ENCODE measurements at regions not wholly inside any gene's neighbourhood (a gene's known extent, or its start where the extent isn't known, plus 50 kb on each side); places are given as distances from the start of the nearest gene placed in this dataset.

GRCh38 chr9:75589497-75589896 is 301.0 kb upstream of the PCSK5 start:
- DNase-seq (ENCODE audit: low spot score): no peak
- Histone ChIP-seq H3F3A (replicated peaks; ENCODE audit: low read depth) (no peaks in the 10 kb centered on the region), H3K9me2 (ENCODE audit: insufficient read depth) (peaks cover 18% of the 10 kb centered on the region), H3K4me1 (ENCODE audit: insufficient read depth) (no peaks in the 10 kb centered on the region), H3K27me3 (ENCODE audit: insufficient read depth) (no peaks in the 10 kb centered on the region), H2AFZ (no peak overlapping the region), H3K4me3 (no peak overlapping the region), H3K79me2 (replicated peaks; ENCODE audit: insufficient read depth) (no peaks in the 10 kb centered on the region), H3K36me3 (ENCODE audit: insufficient read depth) (no peaks in the 10 kb centered on the region), H3K4me2 (no peak overlapping the region), H4K20me1 (replicated peaks; ENCODE audit: insufficient read depth) (no peaks in the 10 kb centered on the region), H3K27ac (ENCODE audit: low read depth) (no peak overlapping the region)
- TF ChIP-seq, protein P1, sequence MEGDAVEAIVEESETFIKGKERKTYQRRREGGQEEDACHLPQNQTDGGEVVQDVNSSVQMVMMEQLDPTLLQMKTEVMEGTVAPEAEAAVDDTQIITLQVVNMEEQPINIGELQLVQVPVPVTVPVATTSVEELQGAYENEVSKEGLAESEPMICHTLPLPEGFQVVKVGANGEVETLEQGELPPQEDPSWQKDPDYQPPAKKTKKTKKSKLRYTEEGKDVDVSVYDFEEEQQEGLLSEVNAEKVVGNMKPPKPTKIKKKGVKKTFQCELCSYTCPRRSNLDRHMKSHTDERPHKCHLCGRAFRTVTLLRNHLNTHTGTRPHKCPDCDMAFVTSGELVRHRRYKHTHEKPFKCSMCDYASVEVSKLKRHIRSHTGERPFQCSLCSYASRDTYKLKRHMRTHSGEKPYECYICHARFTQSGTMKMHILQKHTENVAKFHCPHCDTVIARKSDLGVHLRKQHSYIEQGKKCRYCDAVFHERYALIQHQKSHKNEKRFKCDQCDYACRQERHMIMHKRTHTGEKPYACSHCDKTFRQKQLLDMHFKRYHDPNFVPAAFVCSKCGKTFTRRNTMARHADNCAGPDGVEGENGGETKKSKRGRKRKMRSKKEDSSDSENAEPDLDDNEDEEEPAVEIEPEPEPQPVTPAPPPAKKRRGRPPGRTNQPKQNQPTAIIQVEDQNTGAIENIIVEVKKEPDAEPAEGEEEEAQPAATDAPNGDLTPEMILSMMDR (conservative IDR thresholded peaks at IDR 0.05; ENCODE audit: low read depth in 2 of 2): no peak
- TF ChIP-seq NANOG (IDR thresholded peaks at IDR 0.05; ENCODE audit: borderline replicate concordance): no peak
- TF ChIP-seq, protein P2, sequence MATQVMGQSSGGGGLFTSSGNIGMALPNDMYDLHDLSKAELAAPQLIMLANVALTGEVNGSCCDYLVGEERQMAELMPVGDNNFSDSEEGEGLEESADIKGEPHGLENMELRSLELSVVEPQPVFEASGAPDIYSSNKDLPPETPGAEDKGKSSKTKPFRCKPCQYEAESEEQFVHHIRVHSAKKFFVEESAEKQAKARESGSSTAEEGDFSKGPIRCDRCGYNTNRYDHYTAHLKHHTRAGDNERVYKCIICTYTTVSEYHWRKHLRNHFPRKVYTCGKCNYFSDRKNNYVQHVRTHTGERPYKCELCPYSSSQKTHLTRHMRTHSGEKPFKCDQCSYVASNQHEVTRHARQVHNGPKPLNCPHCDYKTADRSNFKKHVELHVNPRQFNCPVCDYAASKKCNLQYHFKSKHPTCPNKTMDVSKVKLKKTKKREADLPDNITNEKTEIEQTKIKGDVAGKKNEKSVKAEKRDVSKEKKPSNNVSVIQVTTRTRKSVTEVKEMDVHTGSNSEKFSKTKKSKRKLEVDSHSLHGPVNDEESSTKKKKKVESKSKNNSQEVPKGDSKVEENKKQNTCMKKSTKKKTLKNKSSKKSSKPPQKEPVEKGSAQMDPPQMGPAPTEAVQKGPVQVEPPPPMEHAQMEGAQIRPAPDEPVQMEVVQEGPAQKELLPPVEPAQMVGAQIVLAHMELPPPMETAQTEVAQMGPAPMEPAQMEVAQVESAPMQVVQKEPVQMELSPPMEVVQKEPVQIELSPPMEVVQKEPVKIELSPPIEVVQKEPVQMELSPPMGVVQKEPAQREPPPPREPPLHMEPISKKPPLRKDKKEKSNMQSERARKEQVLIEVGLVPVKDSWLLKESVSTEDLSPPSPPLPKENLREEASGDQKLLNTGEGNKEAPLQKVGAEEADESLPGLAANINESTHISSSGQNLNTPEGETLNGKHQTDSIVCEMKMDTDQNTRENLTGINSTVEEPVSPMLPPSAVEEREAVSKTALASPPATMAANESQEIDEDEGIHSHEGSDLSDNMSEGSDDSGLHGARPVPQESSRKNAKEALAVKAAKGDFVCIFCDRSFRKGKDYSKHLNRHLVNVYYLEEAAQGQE (IDR thresholded peaks at IDR 0.05; ENCODE audit: unreplicated experiment): no peak
- TF ChIP-seq, protein P3, sequence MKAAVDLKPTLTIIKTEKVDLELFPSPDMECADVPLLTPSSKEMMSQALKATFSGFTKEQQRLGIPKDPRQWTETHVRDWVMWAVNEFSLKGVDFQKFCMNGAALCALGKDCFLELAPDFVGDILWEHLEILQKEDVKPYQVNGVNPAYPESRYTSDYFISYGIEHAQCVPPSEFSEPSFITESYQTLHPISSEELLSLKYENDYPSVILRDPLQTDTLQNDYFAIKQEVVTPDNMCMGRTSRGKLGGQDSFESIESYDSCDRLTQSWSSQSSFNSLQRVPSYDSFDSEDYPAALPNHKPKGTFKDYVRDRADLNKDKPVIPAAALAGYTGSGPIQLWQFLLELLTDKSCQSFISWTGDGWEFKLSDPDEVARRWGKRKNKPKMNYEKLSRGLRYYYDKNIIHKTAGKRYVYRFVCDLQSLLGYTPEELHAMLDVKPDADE (IDR thresholded peaks at IDR 0.05): no peak
- Mint-ChIP-seq H3K9me3 (0 out of 3 replicates have a peak, but pooled peaks cover 4% of the 10 kb centered on the region), H3K27ac (no peak overlapping the region), H3K4me3 (no peak overlapping the region), H3K36me3 (ENCODE audit: low read depth) (0 out of 3 replicates have a peak, but pooled peaks cover 6% of the 10 kb centered on the region), H3K27me3 (ENCODE audit: insufficient read depth, low read depth, poor library complexity) (no peaks in the 10 kb centered on the region), H3K4me1 (no peaks in the 10 kb centered on the region)
- ATAC-seq: no peak

DNA sequence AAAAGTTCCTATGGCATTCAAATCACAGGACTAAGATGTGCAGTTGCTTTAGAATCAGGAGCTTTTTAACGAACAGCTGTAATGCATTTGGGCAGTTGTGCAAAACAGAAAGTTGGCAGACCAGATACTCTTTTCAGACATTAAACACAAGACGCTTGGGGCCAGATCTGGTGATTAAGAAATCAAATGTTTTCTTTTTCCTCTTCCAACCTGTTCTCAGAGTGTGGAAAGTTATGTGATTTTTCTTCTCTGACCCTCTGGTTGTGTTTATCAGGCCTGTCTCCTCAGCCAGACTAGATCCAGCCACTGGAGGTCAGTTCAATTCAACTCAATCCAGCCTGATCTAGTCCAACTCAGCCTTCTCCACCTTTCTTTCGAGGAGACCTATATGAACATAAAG is 298.5 kb upstream of the PCSK5 start:
- no peak for ATAC-seq

More for the DNA sequence above, 298.5 kb upstream of the PCSK5 start:
- Histone ChIP-seq H2AFZ (no peak overlapping the region), H4K20me1 (replicated peaks; ENCODE audit: insufficient read depth) (no peaks in the 10 kb centered on the region), H3K27me3 (ENCODE audit: insufficient read depth) (no peaks in the 10 kb centered on the region), H3K4me1 (ENCODE audit: insufficient read depth) (no peaks in the 10 kb centered on the region), H3K36me3 (ENCODE audit: insufficient read depth) (no peaks in the 10 kb centered on the region), H3K27ac (ENCODE audit: low read depth) (no peak overlapping the region), H3K9me2 (ENCODE audit: insufficient read depth) (peaks cover 16% of the 10 kb centered on the region), H3K4me2 (no peak overlapping the region), H3F3A (replicated peaks; ENCODE audit: low read depth) (no peaks in the 10 kb centered on the region), H3K4me3 (no peak overlapping the region), H3K79me2 (replicated peaks; ENCODE audit: insufficient read depth) (no peaks in the 10 kb centered on the region)
- Mint-ChIP-seq H3K4me1 (no peaks in the 10 kb centered on the region), H3K9me3 (0 out of 3 replicates have a peak, but pooled peaks cover 4% of the 10 kb centered on the region), H3K27me3 (ENCODE audit: insufficient read depth, low read depth, poor library complexity) (no peaks in the 10 kb centered on the region), H3K27ac (no peak overlapping the region), H3K4me3 (no peak overlapping the region), H3K36me3 (ENCODE audit: low read depth) (0 out of 3 replicates have a peak, but pooled peaks cover 6% of the 10 kb centered on the region)
- TF ChIP-seq, protein P1 (conservative IDR thresholded peaks at IDR 0.05; ENCODE audit: low read depth in 2 of 2): no peak
- no peak for TF ChIP-seq CREB1 (CRISPR knock-in tag; IDR thresholded peaks at IDR 0.05; ENCODE audit: low read depth)
- DNase-seq (ENCODE audit: low spot score): no peak
